ENCODE measurements at regions not wholly inside any gene's neighbourhood (a gene's known extent, or its start where the extent isn't known, plus 50 kb on each side); places are given as distances from the start of the nearest gene placed in this dataset.
"Not testable (repeated sequence)": the region's sequence is repeated elsewhere in the genome, so short reads cannot be mapped to it uniquely, and the experiment has no call there.

DNA sequence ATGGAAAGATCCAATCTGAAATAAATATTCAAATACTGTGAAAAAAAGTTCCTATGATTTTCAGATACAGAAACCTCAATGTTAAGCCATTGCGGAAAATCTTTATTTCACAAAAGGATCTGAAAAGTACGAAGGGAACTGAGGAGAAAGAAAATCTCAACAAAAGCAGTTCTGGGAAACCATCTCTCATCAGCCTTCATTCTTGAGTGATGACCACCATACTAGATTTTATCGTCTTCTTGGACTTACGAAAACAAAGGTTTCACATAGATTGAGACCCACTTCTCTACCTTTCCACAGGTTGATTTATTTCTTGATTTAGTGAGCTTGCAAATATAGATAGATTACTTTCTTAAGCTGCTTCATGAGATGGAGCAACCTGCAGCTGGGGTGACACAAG is 293.4 kb upstream of the LYZL1 start:
- no peak for DNase-seq

GRCh38 chr10:28996345-28996744 is 292.5 kb upstream of the LYZL1 start:
- no peak for DNase-seq

DNA sequence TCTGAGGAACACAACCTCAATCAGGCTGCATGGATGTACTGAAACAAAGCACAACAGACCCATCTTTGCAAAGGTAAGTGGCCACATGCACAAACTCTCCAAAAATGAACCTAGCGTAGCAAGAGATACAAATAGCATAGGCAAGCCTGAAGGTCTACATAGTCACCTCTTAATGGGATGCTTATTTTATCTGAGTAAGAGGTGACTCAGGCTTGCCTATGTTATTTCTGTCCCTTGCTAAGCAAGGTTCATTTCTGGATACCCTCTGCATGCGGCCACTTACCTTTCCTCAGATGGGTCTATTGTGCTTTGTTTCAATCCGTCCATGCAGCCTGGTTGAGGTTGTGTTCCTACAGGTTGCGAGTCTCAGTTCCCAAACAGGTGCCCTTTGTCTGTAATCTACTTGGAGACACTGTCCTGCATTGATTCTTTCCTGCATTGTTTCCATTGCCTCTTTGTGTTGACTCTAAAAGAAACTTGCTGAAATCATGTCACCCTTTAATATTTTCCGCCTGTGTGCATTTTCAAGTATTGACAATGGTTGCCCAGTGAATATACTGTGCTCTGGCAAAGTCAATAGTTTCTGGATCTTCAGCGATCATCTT is 291.8 kb upstream of the LYZL1 start:
- DNase-seq, result no peak

DNA sequence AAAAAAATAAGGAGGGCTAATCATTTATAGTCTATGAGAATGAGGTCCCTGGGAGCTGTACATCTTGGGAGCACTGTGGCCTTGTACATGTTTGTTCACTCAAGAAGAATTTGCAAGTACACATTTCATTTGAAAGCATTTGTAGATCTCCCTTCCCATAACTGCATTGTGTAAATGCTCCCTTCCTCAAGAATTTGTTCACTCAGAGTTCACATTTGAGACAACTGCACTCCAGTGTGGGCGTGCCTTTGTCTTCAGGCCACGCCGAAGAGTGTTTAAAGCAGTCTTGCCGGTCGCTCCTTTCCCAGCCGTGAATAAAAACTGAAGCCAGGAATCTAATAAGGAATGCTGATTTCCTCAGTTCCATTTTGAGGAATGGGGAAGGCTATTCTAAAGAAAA is 291.1 kb upstream of the LYZL1 start:
- DNase-seq, result no peak

GRCh38 chr10:29001801-29002200 is 287.1 kb upstream of the LYZL1 start:
- no peak for DNase-seq

GRCh38 chr10:29003014-29003413 is 285.9 kb upstream of the LYZL1 start:
- not testable (repeated sequence) for DNase-seq

DNA sequence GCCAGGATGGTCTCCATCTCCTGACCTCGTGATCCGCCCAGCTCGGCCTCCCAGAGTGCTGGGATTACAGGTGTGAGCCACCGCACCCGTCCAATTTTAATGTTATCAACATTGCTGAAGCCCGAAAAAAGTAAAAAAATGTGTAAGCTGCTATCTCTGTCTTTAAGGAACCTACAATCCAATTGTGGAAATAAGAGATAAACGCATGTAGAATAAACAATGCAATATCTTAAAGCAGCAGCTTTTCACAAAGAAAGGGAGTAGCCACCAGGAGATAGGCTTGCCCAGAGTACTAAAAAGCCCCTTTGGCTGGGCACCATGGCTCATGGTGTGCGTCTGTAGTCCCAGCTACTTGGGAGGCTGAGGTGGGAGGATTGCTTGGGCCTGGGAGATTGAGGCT is 282.9 kb upstream of the LYZL1 start:
- no peak for DNase-seq

DNA sequence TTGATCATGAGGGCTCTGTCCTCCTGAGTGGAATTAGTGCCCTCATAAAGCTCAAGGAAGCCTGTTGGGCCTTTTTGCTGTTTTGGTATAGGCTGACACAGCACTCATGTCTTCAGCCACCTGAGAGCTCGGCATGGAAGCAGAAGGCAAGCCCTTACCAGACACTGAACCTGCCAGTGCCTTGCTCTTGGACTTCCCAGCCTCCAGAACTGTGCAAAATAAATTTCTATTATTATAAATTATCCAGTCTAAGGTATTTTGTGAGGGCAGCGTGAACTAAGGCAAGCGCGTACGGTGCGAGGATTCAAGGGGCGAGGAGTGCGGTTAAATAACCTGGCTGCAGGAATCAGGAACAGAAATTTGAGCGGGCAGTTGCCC is 281.5 kb upstream of the LYZL1 start:
- DNase-seq, result no peak

- no peak for DNase-seq
Measured at GRCh38 chr10:29007748-29008610, 280.9 kb upstream of the LYZL1 start.

DNA sequence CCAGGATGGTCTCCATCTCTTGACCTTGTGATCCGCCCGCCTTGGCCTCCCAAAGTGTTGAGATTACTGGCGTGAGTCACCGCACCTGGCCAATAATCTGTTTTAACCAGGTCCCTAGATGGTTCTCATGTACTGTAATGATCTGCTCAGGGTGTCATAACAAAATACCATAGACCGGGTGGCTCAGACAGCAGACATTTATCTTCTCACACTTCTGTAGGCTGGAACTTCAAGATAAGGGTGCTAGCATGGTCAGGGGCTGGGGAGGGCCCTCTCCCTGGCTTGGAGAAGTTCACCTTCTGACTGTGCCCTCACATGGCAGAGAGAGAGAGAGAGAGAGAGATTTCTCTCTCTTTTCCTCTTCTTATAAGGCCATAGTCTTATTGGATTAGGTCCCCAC is 279.4 kb upstream of the LYZL1 start:
- no peak for DNase-seq

- DNase-seq, result no peak
Measured at GRCh38 chr10:29011516-29011915, 277.4 kb upstream of the LYZL1 start.

DNA sequence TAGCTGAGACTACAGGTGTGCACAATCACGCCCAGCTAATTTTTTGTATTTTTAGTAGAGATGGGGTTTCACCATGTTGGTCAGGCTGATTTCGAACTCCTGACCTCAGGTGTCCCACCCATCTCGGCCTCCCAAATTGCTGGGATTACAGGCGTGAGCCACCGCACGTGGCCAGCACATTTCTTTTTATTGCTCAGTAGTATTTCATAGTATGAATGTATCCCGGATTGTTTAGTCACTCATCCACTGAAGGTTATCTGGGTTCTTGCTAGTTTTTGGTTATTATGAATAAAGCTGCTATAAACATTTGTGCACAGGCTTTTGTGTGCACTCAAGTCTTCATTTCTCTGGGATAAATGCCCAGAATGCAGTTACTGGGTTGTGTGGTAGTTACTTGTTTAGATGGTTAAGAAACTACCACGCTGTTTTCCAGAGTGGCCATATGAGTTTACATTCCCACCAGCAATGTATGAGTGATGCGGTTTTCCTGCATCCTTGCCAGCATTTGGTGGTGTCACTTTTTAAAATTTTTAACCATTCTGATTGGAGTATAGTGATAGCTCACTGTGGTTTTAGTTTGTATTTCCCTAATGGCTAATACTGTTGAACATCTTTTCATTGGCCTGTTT is 275.8 kb upstream of the LYZL1 start:
- no peak for DNase-seq

DNA sequence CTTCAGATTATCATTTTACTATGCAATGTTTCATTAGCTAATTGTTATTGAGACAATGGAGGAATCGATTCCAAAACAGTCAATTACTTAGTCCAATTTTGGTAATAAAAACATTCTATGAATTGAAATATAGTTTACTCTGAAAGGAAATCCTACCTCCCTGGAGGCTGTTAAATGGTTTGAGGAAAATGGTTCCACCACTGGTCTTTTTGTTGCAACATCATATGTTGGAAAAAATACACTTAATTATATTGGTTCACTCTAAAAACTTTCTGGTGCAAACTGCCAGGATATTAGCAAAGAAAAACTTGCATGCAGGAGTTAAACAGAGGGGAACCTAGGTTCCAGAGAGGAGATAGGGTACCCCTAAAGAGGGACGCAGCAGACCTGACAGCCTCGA is 267.3 kb upstream of the LYZL1 start:
- DNase-seq, result no peak

DNA sequence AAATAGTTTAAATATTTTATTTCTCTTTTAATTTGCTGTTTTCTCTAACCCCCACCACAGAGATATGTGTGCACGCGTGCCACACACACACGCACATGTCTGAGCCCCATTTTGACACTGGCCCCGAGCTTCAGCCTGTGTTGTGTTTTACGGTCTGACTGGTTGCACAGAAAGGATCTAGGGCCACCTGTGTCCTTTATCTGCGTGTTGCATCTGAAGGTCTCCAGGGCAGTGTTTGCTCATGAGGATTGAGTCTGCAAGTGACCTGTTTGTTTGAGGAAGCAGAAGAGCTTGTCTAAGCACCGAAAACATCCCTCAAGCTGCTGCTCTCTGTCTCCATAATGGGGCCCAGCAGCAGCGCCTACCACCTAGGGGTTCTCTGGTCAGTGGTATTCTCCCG is 266.4 kb upstream of the LYZL1 start:
- no peak for DNase-seq

- no peak for DNase-seq
Measured at GRCh38 chr10:29023678-29024077, 265.2 kb upstream of the LYZL1 start.

- DNase-seq, result no peak
Measured at GRCh38 chr10:29026065-29026797, 262.6 kb upstream of the LYZL1 start.

DNA sequence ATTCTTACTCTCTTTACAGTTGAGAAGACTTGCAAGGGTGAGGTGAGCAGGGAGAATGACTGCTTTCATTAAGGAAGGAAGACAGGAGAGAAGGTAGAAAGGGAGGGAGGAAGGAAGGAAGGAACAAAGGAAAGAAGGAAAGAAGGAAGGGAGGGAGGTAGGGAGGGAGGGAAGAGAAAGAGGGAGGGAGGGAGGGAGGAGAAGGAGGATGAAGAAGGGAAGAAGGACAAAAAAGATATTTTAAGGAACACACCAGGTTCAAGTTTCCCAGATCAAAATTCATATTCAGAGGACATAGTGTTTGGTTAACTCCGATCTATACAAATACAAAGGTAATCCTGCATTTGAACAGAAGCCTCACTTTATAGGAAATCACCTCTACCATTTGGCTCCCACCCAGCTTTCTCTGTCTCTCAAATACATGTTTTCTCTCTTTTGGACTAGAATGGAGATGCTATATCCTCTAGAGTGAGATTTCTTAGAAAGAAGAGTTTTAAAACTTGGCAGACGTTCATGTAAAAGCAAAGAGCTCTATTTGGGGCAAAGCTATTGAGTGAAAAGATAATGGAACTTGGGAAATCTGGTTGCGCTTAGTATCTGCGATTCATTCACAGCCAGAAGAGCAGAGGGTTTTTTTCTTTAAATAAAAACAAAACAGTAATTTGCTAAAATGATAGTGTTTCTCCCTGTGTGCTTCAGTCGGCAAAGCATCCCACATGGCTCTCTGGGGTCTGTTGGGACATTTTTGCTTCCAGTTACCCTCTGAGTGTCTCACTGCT is 261.9 kb upstream of the LYZL1 start:
- no peak for DNase-seq

- DNase-seq, result no peak
Measured at GRCh38 chr10:29028486-29028885, 260.4 kb upstream of the LYZL1 start.

GRCh38 chr10:29030900-29031299 is 258.0 kb upstream of the LYZL1 start:
- no peak for DNase-seq

DNA sequence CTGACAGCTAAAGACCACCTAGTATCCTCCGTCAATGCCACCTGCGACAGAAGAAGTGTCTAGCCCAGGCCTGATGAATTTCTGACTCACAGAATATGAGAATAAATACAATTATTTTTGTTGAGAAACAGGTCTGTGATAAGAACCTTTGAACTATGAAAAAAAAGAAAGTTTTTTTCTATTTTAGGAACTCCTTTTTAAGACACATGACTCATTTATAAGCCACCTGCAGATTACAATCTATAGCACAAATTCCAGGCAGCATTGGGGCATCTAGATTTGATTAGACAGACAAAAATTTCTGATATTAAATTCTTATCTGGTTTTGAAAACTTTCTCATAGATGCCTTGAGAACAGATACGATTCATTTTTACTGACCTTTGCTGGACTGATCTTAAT is 256.7 kb upstream of the LYZL1 start:
- DNase-seq, result no peak

DNA sequence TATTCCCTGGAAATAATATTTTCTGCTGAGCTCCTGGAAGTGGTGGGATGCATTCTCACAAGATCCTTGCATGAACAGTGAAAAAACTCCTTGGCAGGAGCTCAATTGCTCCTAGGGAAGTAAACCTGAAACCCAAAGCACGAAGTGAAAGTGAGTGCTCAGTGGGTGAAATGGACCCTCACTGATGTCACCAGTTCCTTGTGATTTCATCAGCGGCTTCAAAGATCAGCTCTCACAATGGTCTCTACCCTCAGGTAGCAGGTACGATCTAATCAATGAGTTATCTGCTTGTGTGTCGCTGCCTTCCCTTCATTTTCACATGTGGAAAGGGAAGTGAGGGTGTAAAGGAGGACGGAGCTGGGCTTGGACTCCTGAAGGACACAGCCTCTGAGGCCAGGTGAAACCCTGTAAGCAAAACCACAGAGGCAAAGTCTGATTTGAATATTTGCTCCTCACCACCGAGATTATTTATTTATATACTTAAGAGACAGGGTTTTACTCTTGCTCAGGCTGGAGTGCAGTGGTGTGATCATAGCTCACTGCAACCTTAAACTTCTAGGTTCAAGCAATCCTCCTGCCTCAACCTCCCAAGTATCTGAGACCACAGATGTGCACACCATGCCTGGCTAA is 255.4 kb upstream of the LYZL1 start:
- DNase-seq, result no peak

DNA sequence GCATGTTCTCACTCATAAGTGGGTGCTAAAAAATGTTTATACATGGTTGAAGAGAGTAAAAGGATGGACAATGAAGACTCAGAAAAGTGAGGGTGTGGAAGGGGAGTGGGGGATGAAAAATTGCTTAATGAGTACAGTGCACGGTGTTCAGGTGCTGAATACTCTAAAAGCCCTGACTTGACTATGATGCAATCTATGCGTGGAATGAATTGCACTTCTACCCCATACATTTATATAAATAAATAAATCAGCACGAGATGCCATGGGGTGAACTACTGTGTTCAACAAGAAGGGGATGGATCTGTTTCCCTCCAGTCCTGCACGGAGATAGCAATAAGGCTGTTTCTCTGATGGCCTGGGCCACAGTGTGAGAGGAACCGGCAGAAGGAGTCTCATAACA is 254.3 kb upstream of the LYZL1 start:
- no peak for DNase-seq
